Skeletal muscle satellite cell (primary cell): ENCODE measurements at regions not wholly inside any gene's neighbourhood (a gene's known extent, or its start where the extent isn't known, plus 50 kb on each side); places are given as distances from the start of the nearest gene placed in this dataset.

Experiments
- H3K27me3 ChIP-seq: 2 replicates; pipeline ENCODE4 v1.7.0; 2013; ENCODE audit warnings: low read length; ENCODE audit not compliant: control insufficient read depth, insufficient read depth
- H3K36me3 ChIP-seq: 2 replicates; pipeline ENCODE4 v1.7.0; 2013; ENCODE audit warnings: mild to moderate bottlenecking, control low read depth, low read length; ENCODE audit not compliant: insufficient read depth
- H3K4me1 ChIP-seq: 2 replicates; pipeline ENCODE4 v1.7.0; 2013; ENCODE audit warnings: low read length; ENCODE audit not compliant: control insufficient read depth, insufficient read depth
- H3K4me2 ChIP-seq: 2 replicates; pipeline ENCODE4 v1.7.0; 2013; ENCODE audit warnings: mild to moderate bottlenecking, low read length
- H3K4me3 ChIP-seq: 2 replicates; pipeline ENCODE4 v1.7.0; 2013; ENCODE audit warnings: low read length
- H3K9ac ChIP-seq: 2 replicates; pipeline ENCODE4 v1.7.0; 2013; ENCODE audit warnings: mild to moderate bottlenecking, low read depth, low read length, moderate library complexity
- H3K9me3 ChIP-seq: replicated peaks from 2 replicates; pipeline ENCODE4 v1.7.0; 2013; ENCODE audit warnings: mild to moderate bottlenecking, control low read depth, low read length

DNA sequence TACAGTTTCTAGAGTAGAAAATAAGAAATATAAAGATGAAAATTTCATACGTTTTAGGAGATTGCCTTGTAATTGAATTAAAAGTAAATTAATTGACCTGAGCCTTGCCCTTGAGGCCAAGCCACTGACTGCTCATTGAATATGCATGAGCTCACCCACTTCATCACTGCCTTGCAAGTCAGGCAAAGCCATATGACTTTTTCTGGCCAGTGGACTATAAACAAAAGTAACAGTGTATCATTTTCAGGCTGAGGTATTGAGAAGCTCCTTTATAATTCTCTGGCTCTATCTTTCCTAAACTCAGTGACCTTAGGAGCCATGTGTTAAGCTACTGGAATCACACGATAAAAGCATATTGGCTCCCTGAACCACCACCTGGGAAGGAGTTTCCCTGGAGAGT is 369.3 kb downstream of the NUAK1 start:
- H3K36me3 ChIP-seq = no peaks in the 10 kb centered on the region
- no peak overlapping the region for H3K9ac ChIP-seq
- H3K4me3 ChIP-seq = no peak overlapping the region
- no peaks in the 10 kb centered on the region for H3K4me1 ChIP-seq
- H3K4me2 ChIP-seq = no peak overlapping the region
- H3K27me3 ChIP-seq = no peaks in the 10 kb centered on the region
- no peaks in the 10 kb centered on the region for H3K9me3 ChIP-seq

DNA sequence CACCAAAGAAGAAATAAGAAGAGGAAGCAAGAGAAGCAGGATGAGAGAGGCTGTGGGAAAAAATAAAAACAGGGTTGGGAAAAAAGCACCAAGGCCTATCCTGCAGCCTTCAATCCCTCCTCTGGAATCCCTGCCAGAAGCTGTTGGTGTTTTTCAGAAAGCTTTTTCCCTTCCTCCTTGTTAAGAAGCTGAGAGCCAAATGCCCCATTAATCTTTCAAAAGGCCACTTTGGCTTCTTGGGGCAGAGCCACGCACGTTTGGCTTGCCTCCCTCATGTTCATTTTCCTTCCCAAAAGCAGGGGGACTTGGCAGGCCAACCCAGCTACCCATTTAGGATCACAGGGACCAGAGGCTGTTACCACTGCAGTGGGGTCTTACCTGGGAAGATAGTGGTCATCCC is 365.3 kb downstream of the NUAK1 start:
- Histone ChIP-seq H3K9ac (no peak overlapping the region), H3K4me2 (no peak overlapping the region), H3K4me3 (no peak overlapping the region), H3K4me1 (no peaks in the 10 kb centered on the region), H3K36me3 (no peaks in the 10 kb centered on the region), H3K27me3 (no peaks in the 10 kb centered on the region), H3K9me3 (no peaks in the 10 kb centered on the region)

DNA sequence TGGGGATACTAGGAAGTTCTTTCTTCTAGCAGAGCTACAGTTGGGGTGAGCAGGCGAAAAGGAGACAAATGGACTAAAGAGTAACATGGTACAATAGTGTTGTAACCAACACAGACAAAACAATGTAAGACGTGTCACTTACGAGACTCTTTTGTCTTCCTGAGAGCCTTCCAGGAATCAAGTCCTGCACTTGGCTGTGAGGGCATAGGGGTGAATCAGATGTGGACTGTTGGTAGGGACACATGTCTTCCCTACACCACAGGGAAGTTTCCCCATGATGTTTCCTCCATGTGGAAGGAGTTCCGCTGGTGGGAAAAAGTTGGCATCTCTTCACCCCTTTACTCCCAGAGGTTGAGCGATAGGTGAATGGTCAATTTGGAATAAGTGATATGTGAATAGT is 364.7 kb downstream of the NUAK1 start:
- H3K36me3 ChIP-seq = no peaks in the 10 kb centered on the region
- no peaks in the 10 kb centered on the region for H3K27me3 ChIP-seq
- H3K4me2 ChIP-seq = no peak overlapping the region
- H3K4me1 ChIP-seq = no peaks in the 10 kb centered on the region
- H3K4me3 ChIP-seq = no peak overlapping the region
- H3K9ac ChIP-seq = no peak overlapping the region
- H3K9me3 ChIP-seq = no peaks in the 10 kb centered on the region

DNA sequence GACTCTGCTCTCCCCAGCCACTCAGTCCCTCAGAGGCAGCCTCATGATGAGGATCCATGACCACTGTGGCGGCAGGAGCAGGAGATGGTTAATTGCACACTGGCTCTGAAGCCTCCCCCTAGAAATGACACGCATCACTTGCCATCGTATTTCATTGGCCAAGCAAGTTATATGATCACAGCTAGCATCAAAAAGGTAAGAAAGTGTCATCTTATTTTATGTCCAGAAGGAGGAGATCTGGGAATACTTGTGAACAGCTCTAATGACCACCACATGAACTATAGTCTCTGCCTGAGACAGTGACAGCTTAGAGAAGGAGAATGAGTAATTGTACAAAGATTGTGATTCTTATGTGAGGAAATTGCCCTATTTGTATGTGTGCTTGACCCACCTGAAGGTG is 363.4 kb downstream of the NUAK1 start:
- H3K36me3 ChIP-seq = no peaks in the 10 kb centered on the region

DNA sequence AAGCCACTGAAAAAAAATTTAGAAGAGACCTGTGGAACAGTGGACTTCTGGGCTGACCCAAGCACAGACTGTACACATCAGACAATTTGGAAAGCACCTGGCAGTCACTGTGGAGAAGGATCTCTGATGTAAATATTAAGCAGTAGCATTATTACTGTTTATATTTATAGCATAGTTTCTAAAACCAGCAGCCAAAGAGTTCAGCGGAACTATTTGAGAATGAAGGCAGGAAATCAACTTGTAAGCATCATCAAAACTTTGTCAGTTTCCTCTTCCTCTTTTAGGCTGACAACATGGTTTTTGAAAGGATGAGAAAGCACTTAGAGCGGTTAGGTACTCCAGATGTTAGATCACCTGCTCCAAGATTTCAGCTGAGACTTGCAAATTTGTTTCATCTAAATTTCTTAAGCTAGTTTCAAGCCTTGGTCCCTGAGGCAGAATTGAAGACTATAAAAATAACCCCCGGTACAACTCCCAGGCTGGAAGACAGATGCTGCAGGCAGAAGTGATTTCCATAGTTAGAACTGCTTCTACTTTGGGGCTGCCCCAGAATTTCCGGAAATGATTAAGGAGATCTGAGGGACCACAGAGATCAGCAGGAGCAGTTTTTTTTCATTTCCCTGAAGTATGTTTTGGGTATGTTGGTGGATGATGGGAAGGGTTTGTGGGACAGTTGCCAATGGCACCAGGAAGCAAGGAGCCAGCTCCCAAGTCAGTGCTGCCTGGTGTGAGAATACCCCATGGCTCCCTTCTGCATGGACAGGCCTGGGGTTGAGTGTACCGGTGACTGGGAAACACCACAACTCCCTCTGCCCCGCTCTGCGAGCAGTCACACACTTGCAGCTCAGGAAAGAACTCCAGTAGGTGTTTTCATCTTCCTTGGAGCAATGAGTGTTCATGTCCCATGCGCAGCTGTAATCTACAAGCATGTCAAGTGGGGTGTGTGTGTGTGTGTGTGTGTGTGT is 354.5 kb downstream of the NUAK1 start:
- H3K4me3 ChIP-seq = no peak overlapping the region
- no peak overlapping the region for H3K9ac ChIP-seq
- no peaks in the 10 kb centered on the region for H3K27me3 ChIP-seq

More for the DNA sequence above, 363.4 kb downstream of the NUAK1 start:
- Histone ChIP-seq H3K4me2 (no peak overlapping the region), H3K9me3 (no peaks in the 10 kb centered on the region), H3K4me3 (no peak overlapping the region), H3K4me1 (no peaks in the 10 kb centered on the region), H3K9ac (no peak overlapping the region), H3K27me3 (no peaks in the 10 kb centered on the region)

DNA sequence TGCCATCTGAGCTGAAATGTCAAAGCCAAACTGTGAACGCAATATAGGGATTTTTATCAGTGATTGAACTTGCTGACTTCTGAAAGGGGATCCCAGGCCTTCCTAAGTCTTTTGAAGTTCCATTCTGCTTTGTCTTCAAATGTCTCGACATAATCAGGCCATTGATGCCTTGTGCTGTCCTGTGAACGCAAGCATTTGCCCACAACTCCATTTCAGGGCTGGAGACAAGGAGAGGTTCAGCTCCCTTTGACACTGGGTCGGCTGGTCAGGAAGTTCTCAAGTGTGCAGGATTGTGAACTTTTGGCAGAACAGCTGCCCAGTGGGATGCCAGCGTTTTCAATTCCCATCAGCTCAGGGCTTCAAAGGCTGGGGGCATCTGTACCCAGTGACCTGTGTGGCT is 345.3 kb downstream of the NUAK1 start:
- Histone ChIP-seq H3K4me2 (no peak overlapping the region), H3K9me3 (no peaks in the 10 kb centered on the region), H3K36me3 (no peaks in the 10 kb centered on the region), H3K4me3 (no peak overlapping the region), H3K27me3 (no peaks in the 10 kb centered on the region), H3K9ac (no peak overlapping the region), H3K4me1 (no peaks in the 10 kb centered on the region)

More for the DNA sequence above, 354.5 kb downstream of the NUAK1 start:
- no peaks in the 10 kb centered on the region for H3K4me1 ChIP-seq
- no peaks in the 10 kb centered on the region for H3K36me3 ChIP-seq
- no peak overlapping the region for H3K4me2 ChIP-seq
- no peaks in the 10 kb centered on the region for H3K9me3 ChIP-seq

DNA sequence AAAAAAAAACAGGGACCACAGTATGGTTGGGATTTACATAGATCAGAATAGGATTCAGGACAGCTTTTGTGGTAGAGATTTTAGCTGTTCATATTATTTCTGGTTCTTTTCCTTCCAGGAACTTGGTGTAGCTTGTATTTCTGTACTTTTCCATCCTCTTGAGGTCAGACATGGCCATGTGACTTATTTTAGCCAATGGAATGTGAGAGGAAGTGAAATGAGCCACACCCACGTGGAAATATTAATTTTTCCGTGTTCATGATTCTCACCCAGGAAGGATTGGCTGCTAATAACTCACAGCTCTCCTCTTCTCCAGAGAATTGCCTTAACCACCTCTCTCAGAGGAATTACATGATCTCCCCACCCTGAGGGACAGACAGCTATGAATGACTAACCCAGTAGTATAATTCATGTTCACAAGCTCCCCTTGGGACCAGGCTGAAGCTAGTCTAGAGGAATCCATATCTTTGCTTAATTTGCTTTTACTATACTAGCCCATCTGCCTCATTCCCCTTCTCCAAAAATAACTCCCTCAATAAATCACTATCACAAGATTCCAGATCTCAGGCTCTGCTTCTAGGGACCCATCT is 340.4 kb downstream of the NUAK1 start:
- no peak overlapping the region for H3K9ac ChIP-seq
- no peaks in the 10 kb centered on the region for H3K36me3 ChIP-seq
- no peaks in the 10 kb centered on the region for H3K27me3 ChIP-seq
- no peaks in the 10 kb centered on the region for H3K4me1 ChIP-seq
- H3K9me3 ChIP-seq = no peaks in the 10 kb centered on the region
- no peak overlapping the region for H3K4me3 ChIP-seq
- no peak overlapping the region for H3K4me2 ChIP-seq

DNA sequence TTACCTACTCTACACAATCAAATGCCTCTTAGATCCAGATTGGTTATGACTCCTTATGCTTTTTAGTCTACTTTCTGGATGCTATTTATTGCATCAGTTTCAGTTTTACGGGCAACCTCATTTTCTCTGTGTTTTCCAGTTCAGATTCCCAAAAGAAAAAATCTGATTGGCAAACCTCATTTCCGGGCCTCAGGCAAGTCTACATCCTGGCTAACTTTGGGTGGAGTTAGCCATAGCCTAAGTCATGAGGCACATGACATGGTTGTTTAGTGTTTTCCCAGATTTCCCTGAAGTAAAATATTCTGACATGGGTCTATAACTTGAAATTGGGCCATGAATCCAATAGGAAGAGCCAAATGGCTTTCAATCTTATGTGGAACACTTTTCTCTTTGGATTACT is 339.7 kb downstream of the NUAK1 start:
- no peaks in the 10 kb centered on the region for H3K4me1 ChIP-seq
- no peaks in the 10 kb centered on the region for H3K27me3 ChIP-seq
- no peak overlapping the region for H3K4me3 ChIP-seq
- no peaks in the 10 kb centered on the region for H3K36me3 ChIP-seq
- no peak overlapping the region for H3K4me2 ChIP-seq
- no peaks in the 10 kb centered on the region for H3K9me3 ChIP-seq
- no peak overlapping the region for H3K9ac ChIP-seq

DNA sequence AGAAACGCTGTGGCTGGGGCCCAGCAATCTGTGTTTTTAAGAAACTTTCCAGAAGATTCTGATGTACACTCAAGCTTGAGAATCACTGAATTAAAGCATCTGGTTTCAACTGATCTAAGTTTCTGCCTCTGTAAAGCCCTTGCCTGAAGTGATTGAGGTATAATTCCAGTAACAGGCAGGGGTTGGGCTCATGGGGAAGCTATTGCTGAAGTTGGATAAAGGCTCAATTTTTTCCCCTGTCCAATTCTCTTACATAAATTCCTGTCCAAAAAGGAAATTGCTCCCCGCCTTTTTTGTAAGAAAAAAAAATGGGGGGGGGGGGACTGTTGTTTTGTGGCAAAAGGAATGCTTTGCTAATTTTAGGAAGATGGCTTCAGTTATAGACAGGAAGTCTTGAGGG is 337.4 kb downstream of the NUAK1 start:
- no peak overlapping the region for H3K4me3 ChIP-seq
- no peaks in the 10 kb centered on the region for H3K27me3 ChIP-seq

DNA sequence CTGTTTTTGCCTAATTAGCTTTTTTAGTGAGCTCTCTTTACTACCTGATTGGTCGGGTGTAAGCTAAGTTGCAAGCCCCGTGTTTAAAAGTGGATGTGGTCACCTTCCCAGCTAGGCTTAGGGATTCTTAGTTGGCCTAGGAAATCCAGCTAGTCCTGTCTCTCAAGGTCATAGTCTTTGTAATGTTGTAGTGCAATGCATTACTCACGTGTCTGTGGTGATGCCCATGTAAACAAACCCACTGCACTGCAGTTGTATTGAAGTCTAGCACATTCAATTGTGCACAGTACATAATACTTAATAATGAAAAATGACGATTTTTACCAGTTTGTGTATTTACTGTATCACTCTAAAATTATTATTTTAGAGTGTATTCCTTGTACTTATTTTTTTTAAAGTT is 335.5 kb downstream of the NUAK1 start:
- H3K4me1 ChIP-seq = no peaks in the 10 kb centered on the region
- H3K9ac ChIP-seq = no peak overlapping the region
- H3K4me3 ChIP-seq = no peak overlapping the region
- no peaks in the 10 kb centered on the region for H3K9me3 ChIP-seq
- H3K4me2 ChIP-seq = no peak overlapping the region
- H3K36me3 ChIP-seq = no peaks in the 10 kb centered on the region
- no peaks in the 10 kb centered on the region for H3K27me3 ChIP-seq

More for the DNA sequence above, 337.4 kb downstream of the NUAK1 start:
- Histone ChIP-seq H3K4me2 (no peak overlapping the region), H3K36me3 (no peaks in the 10 kb centered on the region), H3K9ac (no peak overlapping the region), H3K4me1 (no peaks in the 10 kb centered on the region), H3K9me3 (no peaks in the 10 kb centered on the region)

DNA sequence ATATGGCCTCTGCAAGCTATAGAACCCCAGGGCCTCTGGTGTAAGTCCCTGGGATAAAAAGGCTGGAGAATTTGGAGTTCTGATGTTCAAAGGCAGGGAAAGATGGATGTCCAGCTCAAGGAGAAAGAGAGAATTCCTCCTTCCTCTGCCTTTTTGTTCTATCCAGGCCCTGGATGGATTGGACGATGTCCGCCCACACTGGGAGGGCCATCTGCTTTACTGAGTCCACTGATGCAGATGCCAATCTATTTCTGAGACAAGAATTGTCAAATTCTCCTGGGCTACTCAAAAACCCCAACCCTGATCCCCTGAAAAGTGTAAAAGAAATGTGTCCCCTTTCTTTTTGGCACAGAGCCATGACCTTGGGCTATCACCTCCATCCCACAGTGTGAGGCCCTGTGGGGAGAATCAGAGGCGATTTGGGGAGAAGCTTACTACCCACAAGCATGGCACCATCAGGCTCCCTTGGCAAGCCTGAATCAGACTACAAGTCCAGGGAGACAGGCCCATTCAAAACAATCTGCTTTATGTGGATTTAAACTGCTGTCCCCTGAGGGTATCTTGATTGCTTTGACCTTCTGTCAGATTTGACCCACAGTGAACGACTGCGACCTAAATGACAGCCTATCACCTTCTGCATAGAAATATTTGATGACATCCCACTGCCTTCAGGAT is 334.0 kb downstream of the NUAK1 start:
- no peaks in the 10 kb centered on the region for H3K4me1 ChIP-seq
- H3K36me3 ChIP-seq = no peaks in the 10 kb centered on the region
- H3K4me2 ChIP-seq = no peak overlapping the region
- no peaks in the 10 kb centered on the region for H3K9me3 ChIP-seq
- H3K9ac ChIP-seq = no peak overlapping the region
- H3K27me3 ChIP-seq = no peaks in the 10 kb centered on the region
- no peak overlapping the region for H3K4me3 ChIP-seq
